GM06990 (cell line): ENCODE measurements at regions not wholly inside any gene's neighbourhood (a gene's known extent, or its start where the extent isn't known, plus 50 kb on each side); places are given as distances from the start of the nearest gene placed in this dataset.

ENCODE experiments used
- DNase-seq: peaks from one replicate; pipeline ENCODE4 v3.0.0-alpha.2; 2011; ENCODE audit not compliant: insufficient read length; ENCODE audit errors: extremely low read depth
- H3K27me3 ChIP-seq: replicated peaks from 2 replicates; pipeline ENCODE4 v1.6.0; 2011; ENCODE audit warnings: low read length; ENCODE audit not compliant: control insufficient read depth, insufficient read depth
- H3K36me3 ChIP-seq: 2 replicates; pipeline ENCODE4 v1.5.1; 2011; ENCODE audit warnings: low read length; ENCODE audit not compliant: control insufficient read depth, insufficient read depth
- H3K4me3 ChIP-seq: replicated peaks from 2 replicates; pipeline ENCODE4 v1.5.1; 2011; ENCODE audit warnings: low read depth, mild to moderate bottlenecking, control low read depth, low read length
- CTCF ChIP-seq: IDR thresholded peaks from 2 replicates; pipeline ENCODE4 v1.5.1; 2011; ENCODE audit warnings: low read length, control low read depth, mild to moderate bottlenecking, inconsistent platforms; ENCODE audit not compliant: insufficient read depth, poor library complexity, severe bottlenecking

DNA sequence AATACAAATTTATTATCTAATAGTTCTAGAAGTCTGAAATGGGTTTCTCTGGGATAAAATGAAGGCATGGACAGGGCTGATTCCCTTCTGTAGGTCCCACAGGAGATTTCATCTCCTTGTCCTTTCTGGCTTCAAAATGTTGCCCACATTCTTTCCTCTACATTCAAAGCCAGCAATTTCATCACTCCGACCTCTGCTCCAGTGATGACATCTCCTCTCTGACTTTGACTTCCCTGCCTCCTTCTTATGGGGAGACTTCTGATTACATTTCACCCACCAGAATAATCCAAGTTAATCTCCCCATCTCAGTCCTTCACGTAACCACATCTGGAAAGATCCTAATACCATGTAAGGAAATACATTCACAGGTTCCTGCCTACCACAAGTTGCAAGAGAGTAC, 358.0 kb upstream of the C1orf87 start:
- Histone ChIP-seq H3K4me3 (no peak overlapping the region), H3K36me3 (no peaks in the 10 kb centered on the region), H3K27me3 (no peaks in the 10 kb centered on the region)
- no peak for TF ChIP-seq CTCF
- DNase-seq, result no peak

GRCh38 chr1:60430375-60430774, 356.8 kb upstream of the C1orf87 start:
- Histone ChIP-seq H3K4me3 (no peak overlapping the region), H3K27me3 (no peaks in the 10 kb centered on the region), H3K36me3 (no peaks in the 10 kb centered on the region)
- no peak for DNase-seq
- no peak for TF ChIP-seq CTCF

GRCh38 chr1:60428127-60428526, 354.6 kb upstream of the C1orf87 start:
- Histone ChIP-seq H3K36me3 (no peaks in the 10 kb centered on the region), H3K4me3 (no peak overlapping the region), H3K27me3 (no peaks in the 10 kb centered on the region)
- TF ChIP-seq CTCF, result no peak
- no peak for DNase-seq

- Histone ChIP-seq H3K36me3 (no peaks in the 10 kb centered on the region), H3K4me3 (no peak overlapping the region), H3K27me3 (no peaks in the 10 kb centered on the region)
- DNase-seq, result no peak
- no peak for TF ChIP-seq CTCF
Observed at GRCh38 chr1:60427701-60428100, 354.1 kb upstream of the C1orf87 start.

- H3K4me3 ChIP-seq, result no peak overlapping the region
- no peak for DNase-seq
- no peaks in the 10 kb centered on the region for H3K27me3 ChIP-seq
- no peak for TF ChIP-seq CTCF
- H3K36me3 ChIP-seq, result no peaks in the 10 kb centered on the region
Observed at GRCh38 chr1:60427194-60427593, 353.6 kb upstream of the C1orf87 start.

GRCh38 chr1:60425528-60425927, 352.0 kb upstream of the C1orf87 start:
- TF ChIP-seq CTCF, result peak; percentile 59
- Histone ChIP-seq H3K4me3 (no peak overlapping the region), H3K27me3 (no peaks in the 10 kb centered on the region), H3K36me3 (no peaks in the 10 kb centered on the region)
- no peak for DNase-seq
